Keratinocyte (primary cell): ENCODE measurements at regions not wholly inside any gene's neighbourhood (a gene's known extent, or its start where the extent isn't known, plus 50 kb on each side); places are given as distances from the start of the nearest gene placed in this dataset.

Source experiments
- DNase-seq: peaks from one replicate; pipeline ENCODE4 v3.0.0-alpha.2; 2011; ENCODE audit warnings: low read depth, missing footprints, low spot score
- FAIRE-seq: peaks from 2 replicates; lab custom pipeline; 2011; peaks lifted over from hg19 to GRCh38; lab: Jason Lieb, UNC
- H2AFZ ChIP-seq: 2 replicates; pipeline ENCODE4 v1.6.0; 2012; ENCODE audit warnings: low read length, control low read depth, inconsistent platforms; ENCODE audit not compliant: control insufficient read depth
- H3K27ac ChIP-seq: 2 replicates; pipeline ENCODE4 v1.5.1; 2011; ENCODE audit warnings: low read length; ENCODE audit not compliant: control insufficient read depth, insufficient read depth
- H3K27me3 ChIP-seq: 3 replicates; pipeline ENCODE4 v1.6.0; 2011; ENCODE audit warnings: low read length; ENCODE audit not compliant: control insufficient read depth, insufficient read depth; ENCODE audit errors: extremely low read depth
- H3K36me3 ChIP-seq, 2 experiments: 2 replicates in 1 of 2; 3 replicates in 1 of 2; pipeline ENCODE4 v1.5.1; 2011; ENCODE audit warnings: low read length in 2 of 2, mild to moderate bottlenecking in 1 of 2; ENCODE audit not compliant: control insufficient read depth in 2 of 2, insufficient read depth in 2 of 2; ENCODE audit errors: extremely low read depth in 1 of 2
- H3K4me1 ChIP-seq: 3 replicates; pipeline ENCODE4 v1.5.1; 2011; ENCODE audit warnings: low read length; ENCODE audit not compliant: control insufficient read depth, insufficient read depth; ENCODE audit errors: extremely low read depth
- H3K4me2 ChIP-seq: 3 replicates; pipeline ENCODE4 v1.6.0; 2011; ENCODE audit warnings: low read depth, low read length; ENCODE audit not compliant: control insufficient read depth, insufficient read depth; ENCODE audit errors: extremely low read depth
- H3K4me3 ChIP-seq, 3 experiments: fragments of 200-600 bp in 1 of 3; sonication (generic) in 1 of 3; 2 replicates in 2 of 3; 3 replicates in 1 of 3; pipeline ENCODE4 v1.5.1; 2011 to 2016; ENCODE audit warnings: low read length in 3 of 3, mild to moderate bottlenecking in 3 of 3, control low read depth in 2 of 3, inconsistent platforms in 1 of 3, low read depth in 1 of 3, mixed read lengths in 1 of 3, mixed run types in 1 of 3, moderate library complexity in 1 of 3; ENCODE audit not compliant: control insufficient read depth in 2 of 3, insufficient read depth in 2 of 3; ENCODE audit errors: extremely low read depth in 1 of 3
- H3K79me2 ChIP-seq: 2 replicates; pipeline ENCODE4 v1.6.0; 2012; ENCODE audit warnings: low read length; ENCODE audit not compliant: control insufficient read depth, insufficient read depth
- H3K9ac ChIP-seq: 3 replicates; pipeline ENCODE4 v1.6.0; 2011; ENCODE audit warnings: low read length; ENCODE audit not compliant: control insufficient read depth, insufficient read depth; ENCODE audit errors: extremely low read depth
- H3K9me1 ChIP-seq: 3 replicates; pipeline ENCODE4 v1.6.0; 2011; ENCODE audit warnings: low read length; ENCODE audit not compliant: control insufficient read depth, insufficient read depth; ENCODE audit errors: extremely low read depth
- H3K9me3 ChIP-seq: 2 replicates; pipeline ENCODE4 v1.5.1; 2012; ENCODE audit warnings: low read depth, low read length; ENCODE audit not compliant: control insufficient read depth
- H4K20me1 ChIP-seq: 3 replicates; pipeline ENCODE4 v1.6.0; 2011; ENCODE audit warnings: low read length; ENCODE audit not compliant: control insufficient read depth, insufficient read depth; ENCODE audit errors: extremely low read depth
- EZH2 ChIP-seq: IDR thresholded peaks from one replicate; pipeline ENCODE4 v1.6.1; 2012; ENCODE audit warnings: inconsistent platforms, mild to moderate bottlenecking, low read length, moderate library complexity
- dilution Hi-C: fragments of 300-500 bp; cut with MboI; formaldehyde crosslinking; loops from one replicate; pipeline ENCODE4 v1.7.0; 2020; ENCODE audit warnings: low sequenced_read_pairs; ENCODE audit not compliant: extremely low pct_ligation_motif_present
- TF ChIP-seq, protein P1 (sequence below), 3 experiments: IDR thresholded peaks in 1 of 3; conservative IDR thresholded peaks in 1 of 3; optimal IDR thresholded peaks in 1 of 3; 2 replicates in 2 of 3; 3 replicates in 1 of 3; pipeline versions ENCODE3 to v1.5.1; 2011; ENCODE audit warnings: low read length in 3 of 3, mild to moderate bottlenecking in 3 of 3, moderate library complexity in 2 of 3, control low read depth in 1 of 3, inconsistent platforms in 1 of 3; ENCODE audit not compliant: insufficient read depth in 2 of 3; ENCODE audit errors: extremely low read depth in 1 of 3

DNA sequence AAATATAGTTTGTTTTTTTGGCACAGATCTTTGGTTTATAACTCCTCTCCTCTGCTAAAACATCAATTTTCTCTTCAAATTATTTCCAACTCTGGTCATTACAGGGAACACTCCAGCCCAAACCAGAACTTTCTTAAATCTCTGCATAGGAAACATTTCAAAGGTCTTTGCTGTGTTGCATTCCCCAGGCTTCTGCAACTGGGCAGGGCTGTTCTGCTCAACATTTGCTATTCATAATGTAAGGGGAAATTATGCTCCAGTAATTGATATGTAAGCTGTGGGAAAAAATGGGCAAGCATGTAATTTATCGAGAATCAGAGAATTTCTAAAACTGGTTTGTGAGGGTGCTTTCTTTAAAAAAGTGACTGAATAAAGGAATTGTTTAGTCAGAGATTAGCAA lies 410.4 kb downstream of the TUSC7 start:
- DNase-seq (no peak), FAIRE-seq (no peak)
- Histone ChIP-seq H3K4me3 (no peak overlapping the region), H3K4me1 (no peaks in the 10 kb centered on the region), H3K27me3 (no peaks in the 10 kb centered on the region), H2AFZ (no peak overlapping the region), H3K9me3 (no peaks in the 10 kb centered on the region), H3K9me1 (no peaks in the 10 kb centered on the region), H3K4me2 (no peak overlapping the region), H3K79me2 (no peaks in the 10 kb centered on the region), H3K9ac (no peak overlapping the region), H4K20me1 (no peaks in the 10 kb centered on the region), H3K27ac (no peak overlapping the region), H3K36me3 (no peaks in the 10 kb centered on the region)
- dilution Hi-C loops, result no loop called here
- TF ChIP-seq, protein P1, sequence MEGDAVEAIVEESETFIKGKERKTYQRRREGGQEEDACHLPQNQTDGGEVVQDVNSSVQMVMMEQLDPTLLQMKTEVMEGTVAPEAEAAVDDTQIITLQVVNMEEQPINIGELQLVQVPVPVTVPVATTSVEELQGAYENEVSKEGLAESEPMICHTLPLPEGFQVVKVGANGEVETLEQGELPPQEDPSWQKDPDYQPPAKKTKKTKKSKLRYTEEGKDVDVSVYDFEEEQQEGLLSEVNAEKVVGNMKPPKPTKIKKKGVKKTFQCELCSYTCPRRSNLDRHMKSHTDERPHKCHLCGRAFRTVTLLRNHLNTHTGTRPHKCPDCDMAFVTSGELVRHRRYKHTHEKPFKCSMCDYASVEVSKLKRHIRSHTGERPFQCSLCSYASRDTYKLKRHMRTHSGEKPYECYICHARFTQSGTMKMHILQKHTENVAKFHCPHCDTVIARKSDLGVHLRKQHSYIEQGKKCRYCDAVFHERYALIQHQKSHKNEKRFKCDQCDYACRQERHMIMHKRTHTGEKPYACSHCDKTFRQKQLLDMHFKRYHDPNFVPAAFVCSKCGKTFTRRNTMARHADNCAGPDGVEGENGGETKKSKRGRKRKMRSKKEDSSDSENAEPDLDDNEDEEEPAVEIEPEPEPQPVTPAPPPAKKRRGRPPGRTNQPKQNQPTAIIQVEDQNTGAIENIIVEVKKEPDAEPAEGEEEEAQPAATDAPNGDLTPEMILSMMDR (optimal IDR thresholded peaks at IDR 0.05 in 1 of 3, IDR thresholded peaks at IDR 0.05 in 1 of 3, conservative IDR thresholded peaks at IDR 0.05 in 1 of 3; ENCODE audit: extremely low read depth in 1 of 3, insufficient read depth in 2 of 3, low read length in 3 of 3), result no peak
- no peak for TF ChIP-seq EZH2

DNA sequence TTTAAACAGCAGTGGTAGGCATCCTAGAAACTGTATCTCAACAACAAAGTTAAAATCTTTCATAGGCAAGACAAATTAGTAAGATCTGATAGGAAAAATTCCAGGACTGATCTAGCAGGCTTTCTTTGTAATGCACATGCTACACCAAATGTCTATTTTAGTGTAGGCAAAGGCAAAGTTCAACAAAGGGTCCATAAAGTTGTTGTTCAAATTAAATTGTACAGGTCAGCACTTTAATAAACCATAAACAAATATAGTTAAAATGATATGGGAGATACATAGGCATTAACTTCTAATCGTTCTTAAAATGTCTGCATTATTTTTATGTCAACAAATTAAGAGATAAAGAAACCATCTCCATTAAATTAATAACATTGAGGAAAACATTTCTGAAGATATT lies 413.0 kb downstream of the TUSC7 start:
- Histone ChIP-seq H3K79me2 (no peaks in the 10 kb centered on the region), H3K36me3 (no peaks in the 10 kb centered on the region), H3K9me1 (no peaks in the 10 kb centered on the region), H4K20me1 (no peaks in the 10 kb centered on the region), H2AFZ (no peak overlapping the region), H3K27me3 (no peaks in the 10 kb centered on the region), H3K4me2 (no peak overlapping the region), H3K4me1 (no peaks in the 10 kb centered on the region), H3K9me3 (no peaks in the 10 kb centered on the region), H3K9ac (no peak overlapping the region), H3K27ac (no peak overlapping the region), H3K4me3 (no peak overlapping the region)
- dilution Hi-C loops, result no loop called here
- no peak for TF ChIP-seq EZH2
- TF ChIP-seq, protein P1 (optimal IDR thresholded peaks at IDR 0.05 in 1 of 3, IDR thresholded peaks at IDR 0.05 in 1 of 3, conservative IDR thresholded peaks at IDR 0.05 in 1 of 3; ENCODE audit: extremely low read depth in 1 of 3, insufficient read depth in 2 of 3, low read length in 3 of 3), result no peak
- DNase-seq, result no peak
- no peak for FAIRE-seq
